ENCODE measurements at regions not wholly inside any gene's neighbourhood (a gene's known extent, or its start where the extent isn't known, plus 50 kb on each side); places are given as distances from the start of the nearest gene placed in this dataset.

GRCh38 chr21:25186273-25186672, 421.0 kb downstream of the MRPL39 start:
- TF ChIP-seq POLR2A (IDR thresholded peaks at IDR 0.05) (no peak), CTCF (IDR thresholded peaks at IDR 0.05) (no peak)

All from lower leg skin (tissue), 3 donors.